DMS79 treated with DMSO at 0.1 percent for 48 hours (cell line): ENCODE measurements at regions not wholly inside any gene's neighbourhood (a gene's known extent, or its start where the extent isn't known, plus 50 kb on each side); places are given as distances from the start of the nearest gene placed in this dataset.

Source experiments
- DNase-seq: peaks from one replicate; lab custom pipeline; 2025; lab: John Stamatoyannopoulos, UW

GRCh38 chr18:47470941-47471340 lies 219.5 kb upstream of the SKOR2 start:
- no peak for DNase-seq

GRCh38 chr18:47469576-47469975 lies 218.1 kb upstream of the SKOR2 start:
- DNase-seq: no peak

DNA sequence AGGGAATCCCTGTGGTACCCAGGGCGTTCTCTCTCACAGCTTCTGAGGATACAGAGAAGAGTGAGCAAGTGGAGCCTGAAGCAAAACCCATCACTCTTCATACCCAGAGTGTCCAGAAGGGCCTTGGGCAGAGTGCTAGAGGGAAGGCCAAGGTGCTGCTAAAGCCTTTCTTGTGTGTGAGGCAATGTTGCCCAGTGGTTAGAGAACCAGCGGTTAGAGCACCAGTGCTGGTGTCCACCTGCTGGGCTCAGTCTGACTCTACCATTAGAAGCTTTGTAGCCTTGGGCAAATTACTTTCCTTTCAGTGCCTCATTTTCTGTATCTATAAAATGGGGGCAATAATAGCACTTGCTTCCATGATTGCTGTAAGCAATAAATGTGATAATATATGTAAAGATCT lies 210.5 kb upstream of the SKOR2 start:
- DNase-seq: no peak

- no peak for DNase-seq
These were observed 210.0 kb upstream of the SKOR2 start for GRCh38 chr18:47461406-47461948.

DNA sequence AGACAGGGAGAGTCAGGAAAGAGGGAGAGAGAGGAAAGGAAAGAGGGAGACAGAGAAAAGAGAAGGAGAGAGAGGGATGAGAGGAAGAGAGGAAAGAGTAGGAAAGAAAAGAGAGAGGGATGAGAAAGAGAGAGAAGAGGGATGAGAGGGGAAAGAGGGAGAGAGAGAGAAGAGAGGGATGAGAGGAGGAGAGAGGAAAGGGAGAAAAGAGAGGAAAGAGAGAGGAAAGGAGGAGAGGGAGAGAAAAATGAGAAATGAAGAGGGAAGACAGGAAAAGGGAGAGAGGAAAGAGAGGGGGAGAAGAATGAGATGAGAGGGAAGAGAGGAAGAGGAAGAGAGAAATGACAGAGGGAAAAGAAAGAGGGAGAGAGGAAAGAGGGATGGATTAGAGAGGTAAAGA lies 207.0 kb upstream of the SKOR2 start:
- no peak for DNase-seq

DNA sequence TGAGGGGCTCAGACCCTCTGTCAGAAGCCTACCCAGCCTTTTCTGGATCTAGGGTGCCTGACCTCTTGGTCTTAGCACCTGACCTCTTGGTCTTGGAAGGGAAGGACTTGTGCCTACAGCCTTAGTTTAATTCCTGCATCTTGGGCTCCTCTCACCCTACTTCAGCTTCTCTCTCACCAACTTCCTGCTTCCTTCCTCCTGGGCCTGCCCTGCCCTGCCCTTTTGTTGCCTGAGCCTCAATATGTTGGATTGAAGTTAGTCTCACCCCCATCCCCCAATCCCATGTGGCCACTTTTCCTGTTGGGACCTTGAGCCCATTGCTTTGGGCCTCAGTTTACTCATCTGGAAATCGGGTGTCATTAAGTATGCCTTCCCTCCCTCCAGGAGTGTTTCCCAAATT lies 206.2 kb upstream of the SKOR2 start:
- DNase-seq: no peak

- no peak for DNase-seq
These were observed 201.6 kb upstream of the SKOR2 start for GRCh38 chr18:47453038-47453437.

GRCh38 chr18:47448956-47449355 lies 197.5 kb upstream of the SKOR2 start:
- DNase-seq: no peak

DNA sequence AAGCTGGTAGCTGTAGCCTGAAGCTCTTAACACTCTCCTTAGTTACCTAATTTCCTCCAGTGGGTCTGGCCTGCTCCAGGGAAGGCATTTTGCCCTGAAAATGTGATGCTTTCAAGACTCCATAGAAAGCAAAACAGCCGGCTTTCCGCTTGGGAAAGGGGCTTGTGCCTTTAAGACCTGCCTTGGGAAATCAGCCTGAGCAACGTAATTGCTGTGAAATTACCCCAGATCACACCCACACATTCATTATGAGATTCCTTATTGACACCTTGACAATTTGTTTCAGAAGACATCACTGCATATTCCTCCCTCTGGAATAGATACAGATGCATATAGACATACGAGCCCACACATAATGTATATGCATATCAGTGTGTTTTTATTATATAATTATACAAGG lies 190.5 kb upstream of the SKOR2 start:
- DNase-seq: no peak

DNA sequence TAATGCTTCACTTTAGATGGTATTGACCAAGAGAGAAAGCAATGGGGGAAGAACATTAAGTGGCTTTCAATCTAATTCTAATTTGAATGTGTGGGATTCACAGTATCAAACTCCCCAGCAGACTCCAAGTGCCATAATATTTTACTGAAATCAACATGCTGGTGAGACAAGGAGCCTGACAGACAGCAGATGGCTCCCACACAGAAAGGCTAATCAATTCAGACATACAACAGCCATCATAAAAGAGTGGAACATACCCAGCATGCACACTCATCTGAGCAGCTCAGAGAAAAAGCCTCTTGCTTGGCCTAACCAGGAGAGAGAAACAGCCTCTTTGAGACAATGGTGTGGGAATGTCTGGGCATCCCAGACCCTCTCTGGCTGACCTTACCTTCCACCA lies 186.5 kb upstream of the SKOR2 start:
- DNase-seq: no peak

- DNase-seq: no peak
These were observed 185.4 kb upstream of the SKOR2 start for GRCh38 chr18:47436871-47437270.

DNA sequence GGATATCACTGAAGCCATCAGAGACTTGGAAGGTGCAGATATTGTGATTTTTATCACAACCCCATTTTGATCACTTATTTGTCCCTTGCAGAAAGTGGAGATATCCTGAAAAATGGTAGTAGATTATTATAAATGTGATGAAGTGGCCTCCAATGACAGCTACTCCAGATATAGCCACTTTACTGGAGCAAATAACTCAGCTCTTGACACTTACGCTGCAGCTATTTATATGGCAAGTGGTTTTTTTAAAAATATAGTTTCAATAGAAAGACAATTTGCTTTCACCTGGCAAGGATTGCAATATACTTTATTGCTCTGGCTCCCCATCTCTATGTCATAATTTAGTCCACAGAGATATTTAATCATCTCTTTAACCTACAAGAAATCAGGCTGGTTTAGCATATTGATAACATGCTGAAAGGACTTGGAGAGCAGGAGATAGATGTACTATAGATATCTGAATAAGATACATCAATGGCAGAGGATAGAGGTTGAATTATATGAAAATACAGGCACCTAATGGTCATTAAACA lies 182.8 kb upstream of the SKOR2 start:
- DNase-seq: no peak

DNA sequence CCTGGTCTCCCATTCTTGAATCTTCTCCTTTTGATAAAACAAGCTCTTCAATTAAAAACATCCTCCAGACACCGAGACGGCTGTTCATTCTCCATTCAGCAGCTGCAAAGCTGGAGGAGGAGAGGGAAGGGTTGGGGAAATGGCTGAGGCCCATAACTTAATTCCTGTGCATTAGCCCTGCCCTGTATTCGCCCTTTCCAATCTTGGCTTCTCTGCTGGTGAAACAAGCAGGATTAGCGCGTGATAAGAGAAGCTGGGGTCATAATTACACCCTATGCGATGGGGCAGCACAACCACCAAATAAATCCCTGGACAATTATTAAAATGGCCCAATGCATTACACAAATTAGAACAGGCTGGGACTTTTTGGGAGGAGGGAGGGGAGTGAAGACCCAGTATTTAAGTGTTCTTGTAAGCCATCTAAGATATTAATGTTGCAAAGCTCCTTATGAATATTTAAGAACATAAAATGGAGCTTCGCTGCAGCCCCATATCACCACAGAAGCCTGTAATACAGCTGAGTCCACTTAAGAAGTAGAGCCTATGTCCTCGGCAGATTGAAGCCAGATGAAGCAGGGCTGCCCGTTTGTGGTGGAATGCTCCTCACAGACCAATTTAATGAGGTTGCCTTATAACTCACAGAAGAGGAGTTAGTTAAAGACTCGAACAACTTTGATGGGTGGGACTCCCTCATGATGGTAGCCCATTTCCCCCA lies 176.6 kb upstream of the SKOR2 start:
- no peak for DNase-seq

GRCh38 chr18:47427072-47427471 lies 175.6 kb upstream of the SKOR2 start:
- no peak for DNase-seq

- no peak for DNase-seq
These were observed 173.9 kb upstream of the SKOR2 start for GRCh38 chr18:47425365-47425764.

GRCh38 chr18:47422524-47422923 lies 171.1 kb upstream of the SKOR2 start:
- DNase-seq: no peak

GRCh38 chr18:47420130-47420529 lies 168.7 kb upstream of the SKOR2 start:
- no peak for DNase-seq

GRCh38 chr18:47418746-47419145 lies 167.3 kb upstream of the SKOR2 start:
- no peak for DNase-seq

GRCh38 chr18:47417807-47418206 lies 166.3 kb upstream of the SKOR2 start:
- DNase-seq: no peak

DNA sequence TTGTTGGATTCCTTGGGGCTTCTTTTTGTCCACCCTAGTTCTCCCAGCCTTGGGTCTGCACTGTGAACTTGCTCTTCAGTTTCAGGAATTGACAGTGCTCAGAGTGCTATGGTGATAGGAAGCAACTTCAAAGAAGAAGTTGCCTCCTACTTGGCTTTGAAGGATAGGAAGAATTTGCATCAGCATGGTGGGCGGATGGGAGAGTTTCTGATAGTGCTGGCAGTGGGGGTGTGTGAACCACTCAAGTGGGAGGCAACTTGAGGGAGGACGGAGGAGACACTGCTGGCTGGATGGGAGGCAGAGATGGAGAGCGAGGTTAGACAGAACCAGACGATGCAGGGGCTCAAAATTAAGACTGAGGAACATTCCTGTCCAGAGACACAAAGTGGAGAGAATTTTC lies 164.4 kb upstream of the SKOR2 start:
- no peak for DNase-seq

- no peak for DNase-seq
These were observed 161.9 kb upstream of the SKOR2 start for GRCh38 chr18:47413327-47413726.

DNA sequence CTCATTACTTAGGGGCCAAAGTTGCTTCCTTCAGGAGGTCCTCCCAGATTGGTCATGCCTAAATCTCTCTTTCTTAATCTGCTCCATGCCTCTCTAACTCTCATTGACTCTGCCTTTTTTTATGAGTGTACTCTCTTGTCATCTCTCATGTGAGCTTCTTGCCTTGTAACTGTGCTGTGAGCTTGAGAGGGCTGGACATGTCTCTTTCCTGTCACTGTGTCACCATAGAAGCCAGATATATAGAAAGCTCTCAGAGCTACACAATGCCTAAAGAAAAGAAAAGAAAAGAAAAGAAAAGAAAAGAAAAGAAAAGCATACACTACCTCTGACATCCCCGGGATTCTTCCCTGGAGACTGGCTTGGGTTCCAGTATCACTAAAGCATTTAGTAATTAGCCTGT lies 161.5 kb upstream of the SKOR2 start:
- no peak for DNase-seq

GRCh38 chr18:47411159-47411558 lies 159.7 kb upstream of the SKOR2 start:
- DNase-seq: no peak

- no peak for DNase-seq
These were observed 158.7 kb upstream of the SKOR2 start for GRCh38 chr18:47410139-47410538.
